HG03457 (cell line): ENCODE measurements at regions not wholly inside any gene's neighbourhood (a gene's known extent, or its start where the extent isn't known, plus 50 kb on each side); places are given as distances from the start of the nearest gene placed in this dataset.
"Not testable (repeated sequence)": the region's sequence is repeated elsewhere in the genome, so short reads cannot be mapped to it uniquely, and the experiment has no call there.

Source experiments
- ATAC-seq: cut with Tn5 transposase; IDR thresholded peaks from one replicate; pipeline ENCODE4 v1.9.1; 2021; ENCODE audit warnings: moderate number of reproducible peaks; ENCODE audit not compliant: unreplicated experiment

DNA sequence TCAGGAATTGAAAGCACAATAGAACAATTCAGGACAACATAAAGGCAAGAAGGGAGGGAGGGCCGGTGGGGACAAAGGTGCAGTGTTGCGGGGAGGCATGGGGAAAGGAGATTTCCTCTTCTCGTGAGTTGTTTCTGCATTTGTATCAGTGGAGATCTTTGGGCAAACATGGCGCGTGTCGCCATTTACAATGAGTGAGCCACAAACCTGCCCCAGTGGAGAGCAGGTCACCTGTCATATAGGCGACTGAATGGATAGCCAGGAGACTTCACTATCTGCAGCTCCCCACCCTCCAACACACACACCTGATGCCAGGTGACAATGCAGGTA lies 87.7 kb upstream of the SLC45A1 start:
- ATAC-seq: no peak

DNA sequence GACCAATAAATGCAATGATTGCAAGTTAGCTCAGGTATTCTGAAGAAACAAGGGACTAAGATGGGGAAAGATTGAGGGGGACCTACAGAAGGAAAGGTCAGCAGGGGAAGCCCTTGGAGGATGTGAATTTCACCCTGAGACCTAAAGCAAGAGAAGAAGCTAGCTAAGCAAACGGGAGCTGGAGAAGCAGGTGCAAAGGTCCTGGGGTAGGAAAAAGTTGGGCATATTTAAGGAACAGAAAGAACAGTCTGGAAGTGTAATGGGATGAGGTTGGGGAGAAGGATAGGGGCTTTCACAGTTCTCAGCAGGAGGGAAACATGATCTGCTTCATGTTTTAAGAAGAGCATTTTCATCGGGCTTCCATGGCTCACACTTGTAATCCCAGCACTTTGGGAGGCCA lies 89.7 kb upstream of the SLC45A1 start:
- ATAC-seq: no peak

DNA sequence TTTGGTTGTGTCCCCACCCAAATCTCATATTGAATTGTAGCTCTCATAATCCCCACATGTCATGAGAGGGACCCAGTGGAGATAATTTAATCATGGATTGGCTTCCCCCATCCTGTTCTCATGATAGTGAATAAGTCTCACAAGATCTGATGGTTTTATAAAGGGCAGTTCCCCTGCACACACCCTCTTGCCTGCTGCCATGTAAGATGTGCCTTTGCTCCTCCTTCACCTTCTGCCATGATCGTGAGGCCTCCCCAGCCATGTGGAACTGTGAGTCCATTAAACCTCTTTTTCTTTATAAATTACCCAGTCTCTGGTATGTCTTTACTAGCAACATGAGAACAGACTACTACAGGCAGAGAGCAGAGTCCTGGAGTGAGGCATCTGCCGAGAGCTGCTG lies 90.2 kb upstream of the SLC45A1 start:
- not testable (repeated sequence) for ATAC-seq

DNA sequence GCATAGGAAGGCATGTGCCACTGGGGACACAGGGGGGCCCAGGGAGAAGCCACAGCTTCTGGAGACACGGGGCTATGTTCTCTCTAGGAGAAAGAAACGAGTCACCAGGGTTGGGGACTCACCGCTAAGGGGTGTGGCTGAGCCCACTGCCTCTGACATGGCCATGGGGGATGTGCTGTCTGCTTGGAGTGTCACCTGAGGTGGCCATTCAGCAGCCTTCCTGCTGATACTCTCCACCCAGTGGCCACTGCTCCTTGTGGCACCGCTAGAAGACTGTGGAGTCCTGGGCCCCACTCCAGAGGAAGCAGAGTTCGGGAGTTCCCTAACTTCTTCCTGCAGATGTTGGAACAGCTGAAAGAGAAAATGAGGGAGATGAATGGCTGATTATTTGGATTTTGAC lies 91.2 kb upstream of the SLC45A1 start:
- ATAC-seq: no peak

DNA sequence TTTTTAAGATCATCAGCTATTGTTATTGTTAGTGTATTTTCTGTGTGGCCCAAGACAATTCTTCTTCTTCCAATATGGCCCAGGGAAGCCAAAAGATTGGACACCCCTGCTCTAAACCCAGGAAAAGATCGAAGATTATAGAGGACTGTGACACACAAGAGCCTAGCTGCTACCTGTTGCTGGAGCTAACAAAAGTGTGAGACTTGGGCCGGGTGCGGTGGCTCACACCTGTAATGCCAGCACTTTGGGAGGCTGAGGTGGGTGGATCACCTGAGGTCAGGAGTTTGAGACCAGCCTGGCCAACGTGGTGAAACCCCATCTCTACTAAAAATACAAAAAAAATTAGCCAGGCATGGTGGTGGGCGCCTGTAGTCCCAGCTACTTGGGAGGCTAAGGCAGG lies 91.9 kb upstream of the SLC45A1 start:
- not testable (repeated sequence) for ATAC-seq

DNA sequence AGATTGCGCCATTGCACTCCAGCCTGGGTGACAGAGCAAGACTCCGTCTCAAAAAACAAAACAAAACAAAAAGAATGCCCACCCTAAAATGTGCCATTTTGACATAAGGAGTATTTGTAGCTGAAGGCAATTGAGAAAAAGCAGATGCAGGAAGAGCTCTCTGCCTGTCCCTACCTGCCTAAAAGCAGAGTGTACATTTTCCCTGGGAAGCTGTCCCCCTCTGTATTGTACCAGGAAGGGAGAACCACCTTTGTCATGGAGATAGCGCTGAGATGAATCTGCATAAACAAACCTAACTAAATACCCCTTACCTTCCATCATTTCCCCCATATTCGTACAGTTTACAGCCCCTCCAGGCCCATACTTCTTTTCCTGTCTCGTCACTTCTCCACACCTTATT lies 94.4 kb upstream of the SLC45A1 start:
- ATAC-seq: no peak

DNA sequence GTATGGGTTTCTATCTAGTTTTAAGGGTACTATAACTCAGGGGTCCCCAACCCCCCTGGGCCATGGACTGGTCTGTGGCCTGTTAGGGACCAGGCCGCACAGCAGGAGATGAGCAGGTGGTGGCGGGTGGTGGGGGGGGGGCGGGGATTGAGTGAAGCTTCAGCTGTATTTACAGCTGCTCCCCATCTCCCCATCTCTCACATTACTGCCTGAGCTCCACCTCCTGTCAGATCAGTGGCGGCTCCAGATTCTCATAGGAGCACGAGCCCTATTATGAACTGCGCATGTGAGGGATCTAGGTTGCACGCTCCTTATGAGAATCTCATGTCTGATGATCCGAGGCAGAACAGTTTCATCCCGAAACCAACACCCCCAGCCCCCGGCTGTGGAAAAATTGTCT lies 95.1 kb upstream of the SLC45A1 start:
- no peak for ATAC-seq

DNA sequence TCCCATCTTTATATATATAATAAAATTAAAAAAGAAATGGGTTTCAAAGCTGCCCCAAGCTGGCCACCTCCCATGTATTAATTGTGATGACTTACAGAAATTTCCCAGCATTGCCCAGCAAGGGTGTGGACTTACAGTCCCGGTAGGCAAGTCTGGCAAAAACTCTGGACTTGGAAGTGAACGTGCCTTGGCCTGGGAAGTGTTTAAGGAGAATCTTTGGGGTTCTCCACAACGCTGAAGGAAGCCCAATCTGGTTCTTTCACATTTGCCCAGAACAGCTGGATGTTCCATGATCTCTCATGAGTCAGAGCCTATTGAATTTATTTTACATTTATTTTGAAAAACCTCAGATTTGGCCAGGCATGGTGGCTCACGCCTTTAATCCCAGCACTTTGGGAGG lies 98.4 kb upstream of the SLC45A1 start:
- ATAC-seq: no peak

DNA sequence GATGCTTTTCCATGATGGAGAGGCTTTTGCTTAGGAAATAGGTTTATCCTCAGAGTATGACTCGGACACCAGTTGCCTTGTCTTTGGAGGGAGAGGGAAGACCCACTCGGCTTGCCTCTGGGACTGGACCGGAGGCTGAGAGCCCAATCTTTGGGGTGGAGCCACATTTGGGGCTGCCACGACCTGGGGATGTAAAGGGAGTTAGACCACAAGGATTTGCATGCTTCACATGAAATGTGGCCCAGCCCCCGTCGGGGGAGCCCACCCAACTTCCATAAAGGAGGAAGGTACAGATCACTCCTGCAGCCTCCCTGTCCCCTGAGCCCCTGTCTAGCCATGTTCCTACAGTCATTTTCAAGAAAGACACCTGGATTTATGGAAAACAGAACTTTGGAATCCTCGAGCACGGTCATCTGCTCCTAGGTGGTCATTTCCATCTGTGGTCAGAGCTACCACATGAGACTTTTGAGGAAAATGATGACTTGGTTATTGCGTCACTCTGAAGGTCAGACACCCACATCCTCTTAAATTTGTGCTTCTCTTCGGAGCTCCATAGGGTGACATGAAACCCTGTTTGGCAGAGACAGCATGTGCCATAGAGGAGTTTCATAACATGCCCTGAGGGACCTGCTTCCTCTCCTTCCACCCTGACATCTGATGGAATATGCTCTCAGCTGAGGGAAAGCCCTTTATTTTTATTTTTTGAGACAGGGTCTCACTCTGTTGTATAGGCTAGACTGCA lies 99.4 kb upstream of the SLC45A1 start:
- no peak for ATAC-seq

DNA sequence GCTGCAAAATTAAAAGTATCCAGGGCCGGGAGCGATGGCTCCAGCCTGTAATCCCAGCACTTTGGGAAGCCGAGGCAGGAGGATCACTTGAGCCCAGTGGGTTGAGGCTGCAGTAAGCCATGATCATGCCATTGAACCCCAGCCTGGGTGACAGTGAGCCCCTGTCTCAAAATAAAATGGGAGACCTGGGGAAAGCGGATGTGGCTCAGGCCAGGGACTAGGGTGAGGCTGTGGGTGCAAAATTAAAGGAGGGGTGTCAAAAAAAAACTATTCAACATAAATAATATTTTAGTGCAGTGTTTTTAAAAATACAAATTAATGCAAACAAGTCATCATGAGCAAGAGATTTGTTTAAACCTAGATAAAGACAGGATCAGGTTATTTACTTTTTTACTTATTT lies 100.1 kb upstream of the SLC45A1 start:
- no peak for ATAC-seq

DNA sequence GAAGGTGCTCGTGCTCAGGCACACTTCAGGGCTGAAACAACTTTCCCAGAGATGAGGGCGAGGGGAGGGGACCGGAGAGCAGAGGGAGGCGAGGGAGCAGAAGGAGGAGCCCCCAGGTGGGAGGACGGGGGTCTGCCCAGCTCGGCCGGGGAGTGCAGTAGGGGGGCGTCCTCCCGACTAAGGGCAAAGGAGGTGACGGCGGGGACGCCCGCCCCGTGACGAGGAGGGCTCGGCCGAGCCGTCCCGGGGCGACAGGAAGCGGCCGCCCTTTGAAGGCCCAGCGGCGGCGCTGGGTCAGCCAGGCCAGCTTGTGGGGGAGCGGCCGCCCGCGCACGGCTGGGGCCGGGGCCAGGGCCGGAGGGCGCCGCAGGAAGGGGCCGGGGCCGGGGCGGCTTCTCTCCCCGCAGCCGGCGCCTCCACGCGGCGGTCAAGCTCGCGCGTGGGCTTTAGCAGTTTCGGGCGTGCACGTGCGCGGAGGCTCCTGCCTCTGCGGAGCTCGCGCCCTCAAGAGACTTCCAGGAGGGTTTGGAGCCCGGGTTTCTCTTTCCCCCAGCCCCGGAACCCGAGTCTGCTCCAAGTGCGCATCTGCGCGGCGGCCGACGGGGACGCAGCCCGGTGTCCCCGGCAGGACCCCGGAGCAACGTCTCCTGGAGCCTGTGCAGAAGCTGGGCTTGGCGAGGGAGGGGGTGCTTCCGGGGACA lies 100.8 kb upstream of the SLC45A1 start:
- ATAC-seq: no peak

DNA sequence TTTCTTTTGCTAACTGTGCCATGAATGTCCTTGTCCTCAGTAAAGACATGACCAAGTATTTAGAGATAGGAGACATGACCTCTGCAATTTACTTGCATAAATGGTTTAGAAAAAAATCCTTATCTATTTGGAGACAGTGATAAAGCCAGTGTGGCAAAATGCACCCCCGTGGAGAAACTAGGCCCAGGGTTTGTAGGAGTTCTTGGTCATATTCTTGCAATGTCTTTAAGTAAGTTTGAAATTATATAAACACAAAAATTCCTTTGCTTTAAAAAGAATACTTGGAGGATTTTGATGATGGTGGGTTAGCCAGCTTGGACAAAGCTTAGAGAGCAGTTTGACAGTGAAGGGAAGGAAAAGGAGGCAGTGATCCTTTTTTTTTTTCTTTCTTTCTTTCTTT lies 101.9 kb upstream of the SLC45A1 start:
- ATAC-seq: no peak

DNA sequence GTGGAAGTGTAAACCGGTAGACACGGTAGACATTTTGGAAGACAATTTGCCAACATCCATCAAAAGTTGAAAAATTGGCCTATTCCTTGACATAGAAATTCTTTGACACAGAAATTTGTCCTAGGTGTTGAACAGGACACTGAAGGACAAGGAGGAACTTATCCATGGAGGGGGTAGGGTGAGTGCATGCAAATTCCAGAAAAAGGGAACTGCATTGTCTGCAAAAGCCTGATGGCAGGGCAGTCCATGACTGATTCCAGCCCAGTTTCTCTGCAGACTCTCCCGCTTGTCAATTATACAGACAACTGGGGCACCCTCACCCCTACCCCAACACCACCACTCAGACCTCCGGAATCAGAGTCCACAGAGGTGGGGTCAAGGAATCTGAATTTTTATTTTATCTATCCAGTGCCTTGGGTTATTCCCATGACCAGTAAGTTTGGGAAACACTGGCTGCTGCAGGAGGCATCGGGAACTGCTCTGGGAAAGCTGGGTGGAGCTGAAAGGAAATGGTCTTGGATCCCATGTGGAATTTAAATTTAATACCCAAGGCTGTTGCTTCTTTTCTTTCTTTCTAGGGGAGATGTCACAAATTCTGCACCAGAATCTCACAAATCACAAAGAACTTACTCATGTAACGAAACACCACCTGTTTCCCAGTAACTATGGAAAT lies 103.3 kb upstream of the SLC45A1 start:
- ATAC-seq: no peak

DNA sequence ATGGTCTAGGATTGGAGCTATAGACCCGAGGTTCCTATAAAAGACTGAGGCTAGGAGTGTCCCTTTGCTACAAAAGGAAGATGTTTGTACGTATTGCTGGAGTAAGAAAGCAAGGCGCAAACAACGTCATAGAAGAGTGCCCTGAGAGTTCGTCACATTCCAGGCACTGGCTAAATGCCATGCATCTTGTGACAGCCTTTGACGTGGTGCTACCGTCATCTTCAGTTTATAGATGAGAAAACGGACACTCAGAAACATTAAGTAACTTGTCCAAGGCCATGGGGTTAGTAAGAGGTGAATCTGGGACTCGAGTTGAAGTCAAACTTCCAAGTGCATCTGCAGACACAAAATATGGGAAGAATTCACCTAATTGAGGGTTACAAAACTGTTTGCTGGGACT lies 104.2 kb upstream of the SLC45A1 start:
- no peak for ATAC-seq

DNA sequence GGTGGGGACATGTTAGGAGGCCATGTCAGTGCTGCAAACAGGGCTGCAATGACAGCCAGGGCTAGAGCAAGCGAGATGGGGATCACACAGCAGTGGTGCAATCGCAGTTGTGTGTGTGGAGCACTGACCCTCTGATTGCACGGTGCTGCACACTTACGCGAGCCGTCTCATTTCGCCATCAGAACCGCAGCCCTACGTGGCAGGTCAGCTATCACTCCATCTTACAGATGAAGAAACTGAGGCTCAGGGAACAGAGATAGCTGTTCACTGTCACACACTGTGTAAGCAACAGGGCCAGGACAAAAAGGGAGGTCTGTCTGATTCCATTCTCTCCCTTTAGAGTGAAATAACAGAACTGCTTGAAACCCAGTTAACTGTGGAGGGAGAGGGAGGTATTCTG lies 104.8 kb upstream of the SLC45A1 start:
- no peak for ATAC-seq

DNA sequence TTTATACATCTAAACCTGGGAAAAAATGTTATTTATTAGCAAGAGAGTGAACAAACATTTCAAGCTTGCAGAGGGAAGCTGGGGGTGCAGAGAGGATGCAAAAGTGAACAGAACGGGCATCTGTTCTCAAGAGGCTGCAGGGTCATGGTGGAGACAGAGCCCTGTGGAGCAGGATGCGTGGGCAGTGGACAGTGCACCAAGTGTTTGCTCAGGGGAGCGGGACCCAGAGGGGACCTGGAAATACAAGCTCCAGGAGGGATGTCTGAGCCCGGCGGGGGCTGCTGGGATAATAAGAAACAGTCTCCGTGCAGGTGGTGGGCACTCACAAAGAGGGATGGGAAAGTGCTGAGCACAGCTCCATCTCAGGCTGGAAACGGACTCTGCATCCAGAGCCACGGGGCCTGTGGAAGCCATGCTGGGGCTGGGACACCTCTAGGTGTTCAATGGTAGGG lies 105.3 kb upstream of the SLC45A1 start:
- no peak for ATAC-seq

DNA sequence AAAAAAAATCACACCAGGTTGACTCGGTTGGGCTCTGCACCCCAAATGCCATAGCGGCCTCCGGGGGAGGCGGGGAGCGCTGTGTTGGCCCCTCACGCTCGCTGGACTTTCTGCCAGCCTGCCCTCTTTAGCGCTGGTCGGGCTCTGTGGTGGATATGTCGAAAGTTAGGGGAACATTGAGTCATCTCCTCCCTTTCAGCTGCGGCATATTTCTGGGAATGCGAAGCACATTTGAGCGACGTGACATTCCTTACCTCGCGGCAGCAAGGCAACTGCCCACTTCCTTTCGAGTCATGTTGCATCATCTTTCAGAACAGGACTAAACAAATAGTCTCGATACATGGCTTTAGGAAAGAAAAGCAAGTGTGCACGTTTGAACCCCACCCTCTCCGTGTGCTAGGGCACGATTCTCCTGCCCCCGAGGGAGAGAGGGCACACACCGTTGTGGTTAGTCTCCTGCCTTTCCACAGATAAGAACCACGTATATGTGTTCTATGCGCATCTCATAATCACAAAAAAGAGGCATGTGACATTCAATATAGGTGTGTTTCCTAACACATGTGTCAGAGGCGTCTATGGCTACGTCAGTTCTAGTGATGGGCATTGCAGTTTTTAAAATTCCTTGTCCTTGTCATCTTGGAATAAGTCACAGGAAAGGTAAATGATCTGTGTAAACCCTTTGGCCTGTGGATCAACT lies 105.9 kb upstream of the SLC45A1 start:
- ATAC-seq: no peak

DNA sequence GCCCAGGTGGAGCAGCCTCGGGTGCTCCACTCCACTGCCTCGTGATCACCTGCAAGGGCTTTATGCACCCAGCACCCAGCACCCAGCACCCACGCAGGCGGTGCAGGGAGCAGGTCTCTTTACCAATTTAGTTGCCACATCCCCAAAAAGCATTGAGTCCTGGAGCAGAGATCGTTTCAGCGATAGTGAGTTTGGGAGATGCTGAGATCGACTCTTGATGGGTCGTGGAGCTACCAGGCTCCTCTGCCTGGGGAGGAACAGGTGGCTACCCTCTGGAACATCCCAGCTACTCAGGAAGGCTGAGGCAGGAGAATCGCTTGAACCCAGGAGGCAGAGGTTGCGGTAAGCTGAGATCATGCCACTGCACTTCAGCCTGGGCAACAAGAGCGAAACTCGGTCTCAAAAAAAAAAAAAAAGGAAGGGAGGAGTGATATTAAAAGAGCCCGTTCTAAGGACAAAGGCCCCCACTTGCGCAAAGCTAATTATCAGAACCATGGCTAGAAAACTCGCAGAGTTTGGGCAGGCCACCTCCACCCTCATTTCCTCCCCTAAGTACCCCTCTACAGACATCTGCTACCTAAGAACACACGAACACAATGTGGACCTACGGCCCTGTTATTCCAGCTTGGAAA lies 106.5 kb upstream of the SLC45A1 start:
- no peak for ATAC-seq

DNA sequence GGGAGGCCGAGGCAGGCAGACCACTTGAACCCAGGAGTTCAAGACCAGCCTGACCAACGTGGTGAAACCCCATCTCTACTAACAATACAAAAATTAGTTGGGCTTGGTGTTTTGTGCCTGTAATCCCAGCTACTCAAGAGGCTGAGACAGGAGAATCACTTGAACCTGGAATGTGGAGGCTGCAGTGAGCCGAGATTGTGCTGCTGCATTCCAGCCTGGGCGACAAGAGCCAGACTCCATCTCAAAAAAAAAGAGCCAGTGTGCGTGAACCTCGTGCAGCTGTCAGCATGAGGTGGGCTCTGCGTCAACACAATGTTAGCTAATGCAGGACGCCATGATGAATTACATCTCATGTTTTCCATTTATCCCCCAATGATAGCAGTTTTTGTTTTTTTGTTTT lies 110.7 kb upstream of the SLC45A1 start:
- ATAC-seq: no peak

DNA sequence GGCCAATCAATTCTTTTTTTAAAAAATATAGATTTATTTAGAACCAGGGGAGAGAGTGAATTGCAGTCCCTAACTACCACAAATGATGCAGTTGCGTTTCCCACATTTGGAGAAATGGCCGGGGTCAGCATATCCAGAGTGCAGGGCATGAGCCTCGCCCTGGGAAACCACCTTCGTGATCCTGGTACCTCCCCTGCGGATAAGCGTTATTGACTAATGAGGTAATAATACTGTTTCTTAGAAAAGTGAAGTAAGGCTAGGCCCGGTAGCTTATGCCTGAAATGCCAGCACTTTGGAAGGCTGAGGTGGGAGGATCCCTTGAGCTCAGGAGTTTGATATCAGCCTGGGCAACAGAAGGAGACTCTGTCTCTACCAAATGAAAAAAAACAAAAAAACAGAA lies 111.5 kb upstream of the SLC45A1 start:
- no peak for ATAC-seq

DNA sequence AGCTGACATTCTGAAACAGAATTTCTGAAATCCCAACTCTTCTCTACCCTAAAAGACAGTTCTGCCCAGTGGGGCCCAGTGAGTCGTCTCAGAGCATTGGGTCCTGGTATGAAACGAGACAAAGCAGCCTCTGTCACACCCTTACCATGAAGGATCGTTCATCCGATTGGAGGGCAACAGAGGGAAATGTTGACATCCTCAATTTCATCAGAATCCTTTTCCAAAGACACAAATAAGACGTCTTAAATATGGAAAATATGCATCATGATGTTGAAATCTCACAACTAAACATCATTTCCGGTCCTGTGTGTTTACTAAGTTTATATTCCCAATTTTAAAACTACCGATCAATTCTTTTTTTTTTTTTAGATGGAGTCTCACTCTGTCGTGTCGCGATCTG lies 112.1 kb upstream of the SLC45A1 start:
- no peak for ATAC-seq
